Stimulated activated CD4-positive, alpha-beta T cell treated with anti-CD3 and anti-CD28 coated beads, TNF-alpha, amount 100 ng/mL, for 1 hour (primary cell): ENCODE measurements at regions not wholly inside any gene's neighbourhood (a gene's known extent, or its start where the extent isn't known, plus 50 kb on each side); places are given as distances from the start of the nearest gene placed in this dataset.

Experiments used
- DNase-seq, 3 donors: peaks; one replicate each; pipeline ENCODE4 v3.0.0-alpha.2; 2020; ENCODE audit warnings: low read depth in 3 of 3, low spot score in 1 of 3

DNA sequence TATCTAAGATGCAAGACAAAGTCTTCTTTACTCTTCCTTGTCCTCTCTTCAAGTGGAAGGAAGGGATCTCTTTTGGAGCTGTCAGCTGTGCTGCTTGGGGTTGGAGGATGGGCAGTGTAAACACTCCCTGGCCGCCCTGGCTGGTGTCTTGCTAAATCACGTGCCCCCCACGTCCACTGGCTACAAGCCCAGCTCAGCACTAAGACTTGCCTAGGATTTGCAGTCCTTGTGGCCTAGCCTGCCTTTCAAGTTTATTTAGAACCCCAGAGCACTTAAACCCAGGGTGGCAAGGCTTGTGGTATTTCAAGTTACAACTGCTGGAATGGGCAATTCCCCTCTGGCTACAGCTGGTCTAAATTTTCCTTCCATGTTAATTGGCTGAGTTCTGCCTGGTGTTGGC is 272.4 kb upstream of the MYO3A start:
- DNase-seq: no peak

DNA sequence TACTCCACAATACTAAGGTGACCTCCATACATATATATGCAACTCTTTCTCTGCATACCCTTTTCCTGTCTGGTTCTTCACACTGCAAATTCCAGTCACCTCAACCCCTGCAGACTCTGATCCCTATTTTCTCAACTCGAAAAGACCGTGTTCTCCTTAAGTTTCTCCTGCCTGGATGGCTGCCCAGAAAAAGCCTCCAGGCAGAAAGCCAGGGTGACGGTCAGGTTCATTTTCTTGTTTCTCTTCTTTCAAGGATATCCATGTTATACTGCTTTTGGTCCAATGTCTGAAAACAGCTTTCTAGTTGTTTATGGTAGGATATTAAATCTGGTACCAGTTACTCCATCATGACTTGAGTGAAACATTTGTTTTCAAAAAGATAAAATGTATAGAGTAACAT is 267.8 kb upstream of the MYO3A start:
- DNase-seq: no peak

DNA sequence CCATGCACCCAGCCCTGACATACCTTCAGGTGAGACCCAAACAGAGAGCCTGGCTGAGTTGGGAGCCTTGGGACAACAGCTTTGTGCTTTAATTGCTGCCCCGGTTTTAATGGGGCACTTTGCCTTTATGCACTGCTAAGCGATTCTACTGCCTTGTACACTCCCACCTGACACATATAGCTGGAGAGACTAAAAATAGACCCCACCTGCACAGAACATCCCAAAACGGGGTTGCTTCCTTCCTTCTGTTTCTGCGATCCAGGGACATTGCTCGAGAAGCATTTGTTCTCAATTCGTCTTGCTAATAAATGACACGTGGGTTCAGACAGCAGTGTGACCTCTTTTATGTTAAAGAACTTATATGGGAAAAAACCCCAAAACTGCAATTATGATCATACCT is 258.8 kb upstream of the MYO3A start:
- no peak for DNase-seq

DNA sequence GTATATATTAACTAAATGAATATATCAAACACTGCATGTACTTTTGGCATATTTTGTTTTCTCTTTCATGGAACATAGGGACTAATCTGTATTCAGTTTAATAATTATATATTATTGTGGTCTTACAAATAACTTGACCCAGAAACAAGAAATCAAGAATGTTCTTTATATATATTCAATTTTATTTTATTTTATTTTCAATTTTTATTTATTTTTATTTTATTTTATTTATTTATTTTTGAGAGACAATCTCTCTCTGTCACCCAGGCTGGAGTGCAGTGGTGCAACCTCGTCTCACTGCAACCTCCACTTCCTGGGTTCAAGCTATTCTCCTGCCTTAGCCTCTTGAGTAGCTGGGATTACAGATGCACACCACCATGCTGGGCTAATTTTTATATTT is 258.4 kb upstream of the MYO3A start:
- DNase-seq: no peak

DNA sequence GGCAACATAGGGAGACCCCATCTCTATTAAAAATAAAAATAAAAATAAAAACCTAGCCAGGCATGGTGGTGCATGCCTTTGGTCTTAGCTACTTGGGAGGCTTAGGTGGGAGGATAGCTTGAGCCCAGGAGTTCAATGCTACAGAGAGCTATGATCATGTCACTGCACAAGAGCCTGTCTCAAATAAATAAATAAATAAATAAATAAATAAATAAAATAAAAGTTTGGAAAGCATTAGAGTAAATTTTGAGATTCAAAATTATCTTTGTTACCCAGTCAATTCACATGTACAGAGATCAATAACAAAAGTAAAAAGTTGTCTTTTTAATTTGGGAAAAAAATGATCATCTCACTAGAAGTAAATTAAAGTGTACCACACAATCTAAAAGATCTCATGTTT is 255.8 kb upstream of the MYO3A start:
- DNase-seq: no peak

DNA sequence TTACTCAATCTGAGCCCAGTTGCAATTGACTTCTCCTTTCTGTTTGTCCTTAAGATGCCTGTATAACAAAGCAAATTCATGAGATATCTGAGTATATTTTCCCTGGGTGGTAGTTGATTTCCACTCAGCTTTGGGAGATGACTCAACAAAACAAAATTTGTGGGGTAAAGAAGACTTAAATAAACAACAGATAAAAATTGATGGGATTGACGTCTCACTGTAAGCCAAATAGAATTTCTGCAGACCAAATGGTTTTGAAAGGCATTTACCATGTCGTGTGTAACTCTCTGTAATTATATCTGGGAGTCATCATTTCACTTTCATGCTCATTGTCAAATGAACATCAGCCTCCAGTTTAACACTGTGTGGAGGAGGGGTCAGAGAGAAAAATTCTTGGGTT is 255.4 kb upstream of the MYO3A start:
- no peak for DNase-seq

DNA sequence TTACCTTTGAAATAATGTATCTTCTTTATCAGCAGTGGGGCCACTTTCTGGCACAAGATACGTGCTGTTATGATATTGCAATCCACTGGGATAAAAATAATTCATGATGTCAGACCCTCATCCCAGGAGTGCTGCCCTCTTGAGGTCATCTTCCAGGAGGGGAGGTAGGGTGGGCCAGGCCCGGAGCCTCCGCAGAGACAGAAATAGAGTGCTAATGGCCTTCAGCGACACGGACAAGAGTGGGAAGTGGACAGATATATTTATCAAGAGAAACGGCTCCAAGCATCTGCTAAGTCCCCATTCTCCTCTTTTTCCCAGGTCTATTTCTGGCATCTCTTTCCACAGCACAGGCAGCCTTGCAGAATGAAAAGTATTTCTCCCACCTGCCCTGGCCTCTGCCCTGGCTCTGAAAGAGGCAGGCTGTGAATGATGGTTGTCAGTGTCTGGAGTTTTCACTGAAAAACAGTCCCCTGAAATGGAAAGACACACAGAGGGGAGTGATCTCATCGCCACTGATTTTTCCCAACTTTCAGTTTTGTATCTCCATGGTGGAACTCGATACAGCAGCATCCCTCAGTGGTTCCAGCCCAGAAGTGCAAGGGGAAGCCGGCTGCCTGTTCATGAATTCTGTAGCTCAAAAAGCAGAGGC is 251.7 kb upstream of the MYO3A start:
- no peak for DNase-seq

DNA sequence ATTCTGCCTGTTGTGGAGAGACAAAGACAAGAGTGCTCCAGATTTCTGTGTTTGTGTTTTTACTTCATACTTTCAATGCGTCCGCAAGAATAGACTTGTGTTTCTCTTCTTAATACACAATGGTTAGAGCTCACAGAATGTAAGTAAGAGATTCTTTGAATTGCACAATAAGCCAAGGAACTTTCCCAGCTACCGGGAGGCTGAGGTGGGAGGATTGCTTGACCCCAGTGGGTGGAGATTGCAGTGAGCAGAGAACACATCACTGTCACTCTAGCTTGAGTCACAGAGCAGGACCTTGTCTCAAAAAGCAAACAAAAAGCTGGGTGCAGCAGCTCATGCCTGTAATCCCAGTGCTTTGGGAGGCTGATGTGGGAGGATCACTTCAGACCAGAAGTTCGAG is 250.7 kb upstream of the MYO3A start:
- no peak for DNase-seq

DNA sequence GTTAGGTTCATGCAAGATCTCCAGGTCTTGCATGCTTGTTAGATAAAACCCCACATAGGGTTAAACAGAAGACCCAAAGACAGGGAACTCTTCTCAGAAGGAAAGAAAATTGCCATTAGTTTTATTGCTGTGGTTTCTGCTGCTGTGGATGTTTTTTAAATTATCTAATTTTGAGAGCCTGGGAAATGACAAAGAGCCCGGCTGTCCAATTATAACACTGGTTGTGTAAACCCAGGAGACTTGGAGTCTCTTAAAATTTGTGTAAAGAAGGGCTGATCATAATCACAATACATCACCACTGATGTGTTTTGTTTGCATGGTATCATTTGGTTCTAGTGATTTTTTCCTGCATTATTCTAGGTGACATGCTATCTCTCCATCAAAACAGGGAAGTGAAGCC is 246.5 kb upstream of the MYO3A start:
- DNase-seq: no peak

DNA sequence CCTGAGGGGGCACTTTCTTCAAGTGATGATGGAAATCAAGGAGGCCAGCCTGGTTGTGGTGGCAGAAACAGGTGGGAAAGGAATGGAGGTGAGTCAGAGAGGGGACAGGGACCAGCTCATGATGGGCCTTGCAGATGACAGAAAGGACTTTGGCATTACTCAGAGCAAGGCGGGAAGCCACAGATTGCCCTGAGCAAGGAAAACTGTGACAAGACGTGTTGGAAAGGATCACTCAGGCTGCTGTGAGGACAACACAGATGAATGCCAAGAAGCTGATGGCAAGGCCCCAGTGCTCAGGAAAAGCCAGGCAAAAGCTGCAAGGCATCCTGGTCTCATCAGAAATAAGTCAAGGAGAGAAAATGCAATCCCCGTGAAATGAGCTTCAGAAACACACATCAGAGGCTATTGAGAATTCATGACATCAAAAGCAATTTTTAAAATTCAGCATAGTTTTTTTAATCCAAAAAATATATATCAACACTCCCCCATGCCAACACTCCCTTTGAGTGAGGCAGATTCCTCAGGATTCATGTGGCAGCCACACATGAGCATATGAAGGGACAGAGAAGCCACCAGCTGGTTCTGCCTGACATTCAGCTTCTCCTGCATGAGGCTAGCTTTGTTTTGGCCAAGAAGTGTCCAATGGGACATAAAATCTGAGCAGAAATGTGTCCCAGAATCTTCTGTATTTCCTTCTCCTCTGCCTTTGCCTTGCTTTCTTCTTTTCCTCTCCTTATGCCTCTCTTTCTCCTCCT is 244.5 kb upstream of the MYO3A start:
- no peak for DNase-seq

DNA sequence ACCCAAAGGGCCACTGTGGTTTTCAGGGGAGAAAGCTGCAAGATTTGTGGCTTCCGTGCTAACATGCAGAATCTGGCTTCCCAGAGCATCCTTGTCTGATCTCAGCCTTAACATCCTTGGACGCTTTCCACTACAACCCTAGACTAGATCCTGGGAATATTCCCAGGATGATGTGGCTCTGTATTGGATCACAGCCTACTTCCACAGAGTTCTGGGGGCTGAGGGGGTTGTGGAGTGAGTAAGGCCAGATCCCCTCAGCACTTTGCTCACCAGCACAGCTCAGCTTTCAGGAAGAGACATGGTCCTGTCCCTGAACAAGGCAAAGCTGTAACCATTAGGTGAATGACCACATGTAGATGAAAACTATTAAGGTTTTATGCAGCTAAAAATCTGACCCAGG is 241.3 kb upstream of the MYO3A start:
- no peak for DNase-seq

DNA sequence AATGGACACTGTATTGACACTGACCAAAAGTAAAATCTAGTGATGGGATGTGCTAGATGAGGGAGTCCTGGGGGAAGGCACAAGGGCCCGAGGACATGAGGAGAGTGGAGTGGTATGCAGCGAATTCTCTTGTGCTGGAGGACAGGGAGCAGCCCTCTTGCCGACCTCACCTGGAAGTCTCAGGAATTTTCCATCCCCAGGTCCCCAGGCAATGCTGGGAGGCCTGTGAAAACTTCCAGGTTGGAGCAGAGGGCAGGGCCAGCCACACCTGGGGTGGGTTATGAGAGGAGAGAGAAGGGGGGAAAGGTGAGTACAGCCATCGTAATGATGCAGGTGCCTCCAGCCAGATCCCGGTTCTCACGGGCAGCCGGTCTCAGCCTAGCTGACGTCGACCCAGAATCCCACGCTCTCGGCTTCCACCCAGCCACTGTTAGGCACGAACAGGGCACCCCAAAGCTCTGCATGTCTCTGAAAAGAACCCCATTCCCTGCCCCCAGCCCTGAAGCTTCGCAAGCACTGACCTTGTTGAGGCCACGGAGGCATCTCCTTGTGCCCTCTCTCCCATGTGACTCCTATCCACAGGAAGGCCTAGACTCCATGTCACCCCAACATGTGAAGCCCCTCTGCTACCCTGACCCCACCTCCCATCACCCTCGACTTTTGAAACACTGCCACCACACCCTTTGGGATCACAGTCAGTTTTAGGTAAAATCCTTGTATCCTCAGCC is 239.7 kb upstream of the MYO3A start:
- DNase-seq: no peak

DNA sequence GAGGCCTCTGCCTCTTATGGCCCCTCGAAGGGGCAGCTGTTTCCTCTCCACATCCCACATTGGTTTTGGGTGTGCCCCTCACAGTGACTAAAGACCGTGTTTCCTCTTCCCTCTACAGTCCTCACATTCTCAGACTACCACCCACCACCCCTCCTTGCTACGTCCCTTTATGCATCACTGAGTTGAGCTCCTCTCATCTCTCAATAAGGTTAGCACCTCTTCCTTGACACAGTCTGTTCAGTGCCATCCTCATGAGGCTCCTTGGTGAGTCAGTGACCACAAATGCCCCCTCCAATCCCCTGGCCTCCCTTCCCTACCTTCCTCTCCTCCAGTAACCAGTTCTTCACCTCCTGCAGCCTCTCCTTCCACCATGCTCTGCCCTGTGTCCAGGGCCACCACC is 239.1 kb upstream of the MYO3A start:
- no peak for DNase-seq

DNA sequence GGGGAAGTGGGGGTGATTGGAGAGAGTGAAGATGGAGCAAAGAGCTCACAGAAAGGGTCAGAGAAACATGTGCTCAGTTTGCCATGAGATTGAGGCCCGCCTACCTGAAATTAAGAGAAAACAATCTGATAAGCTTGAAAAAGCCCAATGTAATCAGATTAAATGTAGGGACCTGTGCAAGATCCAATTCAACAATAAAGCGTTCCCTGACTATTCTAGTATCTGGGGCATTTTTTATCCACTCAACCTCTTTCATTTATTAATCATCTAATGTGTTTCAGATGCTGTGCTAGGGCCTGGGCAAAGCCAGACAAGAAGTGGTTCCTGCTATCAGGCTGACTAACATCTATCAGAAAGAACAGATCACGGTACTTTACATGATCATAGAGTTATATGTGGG is 238.4 kb upstream of the MYO3A start:
- DNase-seq: no peak

DNA sequence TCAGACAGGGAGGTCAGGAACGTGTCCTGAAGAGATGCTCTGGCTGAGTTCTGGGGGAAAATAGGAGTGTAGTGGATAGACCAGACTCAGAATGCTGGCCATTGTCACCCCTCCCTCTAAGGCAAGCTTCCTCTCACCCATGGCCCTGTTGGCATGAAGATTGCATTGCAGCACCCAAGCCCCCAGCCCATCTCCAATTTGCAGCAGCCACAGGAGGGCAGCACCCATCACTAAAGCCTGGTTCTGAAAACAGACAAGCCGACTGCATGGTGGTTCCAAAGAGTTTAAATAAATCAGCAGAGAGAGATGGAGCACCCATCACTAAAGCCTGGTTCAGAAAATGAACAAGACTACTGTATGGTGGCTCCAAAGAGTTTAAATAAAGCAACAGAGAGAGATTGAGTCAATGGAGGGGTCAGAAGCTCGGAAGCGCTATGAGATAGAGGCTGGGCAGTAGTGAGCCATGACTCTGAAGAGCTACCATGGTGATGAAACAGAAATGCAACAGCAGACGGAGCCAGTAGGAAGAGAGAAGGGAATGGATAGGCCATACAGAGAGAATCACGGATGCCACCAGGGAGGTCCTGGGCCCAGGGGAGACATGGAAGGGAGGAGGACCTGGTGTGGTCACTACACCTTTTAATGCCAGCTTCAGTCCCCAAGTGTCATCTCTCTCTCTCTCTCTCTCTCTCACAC is 237.9 kb upstream of the MYO3A start:
- no peak for DNase-seq

DNA sequence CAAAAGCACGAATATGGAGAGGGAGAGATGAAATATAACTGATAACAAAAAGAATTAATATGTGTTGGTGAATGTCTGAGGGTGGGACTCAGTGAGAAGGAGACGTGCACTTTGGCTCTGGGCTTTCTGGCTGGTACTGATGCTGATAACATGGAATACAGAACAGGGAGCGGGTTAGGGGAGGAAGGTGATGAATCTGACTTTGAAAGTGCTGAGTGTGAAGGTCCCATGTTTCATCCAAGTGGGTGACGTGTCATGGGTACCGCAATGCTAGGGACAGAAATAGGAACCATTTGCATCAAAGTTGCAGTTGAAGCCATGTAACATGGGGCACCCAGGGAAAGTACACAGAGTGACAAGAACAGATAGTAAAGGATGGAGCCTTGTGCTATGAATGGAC is 236.6 kb upstream of the MYO3A start:
- DNase-seq: no peak

DNA sequence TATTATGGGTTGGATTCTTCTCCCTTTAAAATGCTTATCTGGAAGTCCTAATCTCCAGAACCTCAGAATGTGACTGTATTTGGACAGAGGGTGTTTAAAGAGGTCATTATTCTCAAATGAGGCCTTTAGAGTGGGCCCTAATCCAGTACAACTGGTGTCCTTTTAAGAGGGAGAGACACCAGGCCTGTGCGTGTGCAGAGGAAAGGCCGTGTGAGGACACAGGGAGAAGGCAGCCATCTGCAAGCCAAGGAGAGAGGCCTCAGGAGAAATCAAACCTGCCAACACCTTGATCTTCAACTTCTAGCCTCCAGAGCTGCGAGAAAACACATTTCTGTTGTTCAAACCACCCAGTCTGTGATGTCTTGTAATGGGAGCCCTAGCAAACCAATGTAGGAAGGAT is 235.4 kb upstream of the MYO3A start:
- DNase-seq: no peak

DNA sequence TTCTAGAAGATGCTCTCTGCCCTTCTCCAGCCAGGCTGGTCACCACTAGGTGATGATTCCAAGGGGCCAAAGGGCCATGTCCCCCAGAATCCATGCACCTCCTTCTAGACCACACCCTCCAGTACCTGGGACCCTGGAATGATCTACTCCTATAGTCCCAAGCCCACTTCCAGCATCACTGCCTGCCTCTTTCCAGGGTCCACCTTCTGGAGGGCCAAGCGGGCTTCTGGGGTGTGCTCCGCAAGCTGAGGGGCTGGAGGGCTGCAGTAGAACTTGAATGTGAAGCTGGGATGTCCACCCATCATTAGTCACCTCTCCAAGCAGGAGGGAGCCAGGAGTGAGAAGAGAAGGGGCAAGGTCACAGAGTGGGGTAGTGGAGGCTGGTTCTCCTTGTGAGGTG is 234.4 kb upstream of the MYO3A start:
- no peak for DNase-seq

DNA sequence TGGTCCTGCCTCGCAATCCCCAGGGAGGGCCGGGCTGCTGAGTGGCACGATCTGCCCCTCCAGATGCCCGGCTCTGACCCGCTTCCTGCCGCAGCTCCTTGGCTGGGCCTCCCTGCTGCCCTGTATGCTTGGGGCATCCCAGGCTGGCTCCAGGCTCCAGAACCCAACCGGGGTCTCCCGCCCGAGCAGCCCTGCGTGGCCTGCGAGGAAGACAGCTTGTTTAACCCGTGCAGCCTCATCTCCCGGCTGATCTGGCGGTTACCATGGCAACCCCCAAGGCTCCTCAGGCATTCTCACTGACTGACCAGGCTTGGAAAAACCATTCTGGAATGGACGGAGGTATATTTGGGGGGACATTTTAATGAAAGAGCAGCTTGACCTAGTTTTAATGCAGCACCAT is 232.4 kb upstream of the MYO3A start:
- no peak for DNase-seq

DNA sequence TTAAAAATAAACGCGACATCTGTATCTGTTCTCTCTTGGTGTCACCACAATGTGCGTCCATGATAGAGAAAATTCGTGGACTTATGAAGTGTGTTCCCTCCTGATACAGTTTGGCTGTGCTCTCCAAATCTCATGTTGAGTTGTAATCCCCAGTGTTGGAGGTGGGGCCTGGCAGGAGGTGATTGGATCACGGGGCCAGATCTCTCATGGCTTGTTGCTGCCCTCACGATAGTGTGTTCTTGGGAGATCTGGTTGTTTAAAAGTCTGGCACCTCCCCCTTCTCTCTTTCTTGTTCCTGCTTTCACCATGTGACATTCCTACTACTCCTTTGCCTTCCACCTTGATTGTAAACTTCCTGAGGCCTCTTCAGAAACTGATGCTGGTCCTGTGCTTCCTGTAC is 229.4 kb upstream of the MYO3A start:
- no peak for DNase-seq

DNA sequence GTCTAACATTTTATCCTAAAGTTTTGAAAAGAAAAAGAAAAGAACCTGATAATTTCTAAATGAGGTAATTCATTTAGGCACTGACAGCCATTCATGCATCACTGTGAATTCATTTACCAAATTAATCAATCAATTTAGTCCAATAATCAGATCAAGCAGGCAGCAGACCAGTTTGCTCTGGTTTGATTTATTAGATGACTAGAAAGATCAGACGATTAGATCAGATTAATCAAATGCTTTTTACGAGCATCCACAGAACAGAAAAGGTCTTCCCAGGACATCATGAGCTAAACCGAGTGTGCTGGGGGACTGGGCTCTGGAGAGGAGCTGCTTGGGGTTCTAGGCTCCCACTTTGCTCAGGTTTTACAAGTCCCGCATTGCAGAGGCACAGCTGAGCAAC is 226.5 kb upstream of the MYO3A start:
- no peak for DNase-seq
